ENCODE measurements at regions not wholly inside any gene's neighbourhood (a gene's known extent, or its start where the extent isn't known, plus 50 kb on each side); places are given as distances from the start of the nearest gene placed in this dataset.

GRCh38 chr12:98060411-98060810, 455.0 kb upstream of the TMPO start:
- WGBS (ENCODE audit: insufficient coverage): 100% methylated on average over 1 of the region's 1 CpG
- H3K4me3 ChIP-seq (ENCODE audit: control insufficient read depth in 1 of 7, extremely low read depth in 1 of 7, insufficient read depth in 4 of 7, low read depth in 2 of 7, low read length in 6 of 7): no peak overlapping the region
- DNase-seq: no peak
- ChIA-PET POLR2A (no interaction called here), CTCF (no interaction called here)
- no peak overlapping the region for H3K27ac ChIP-seq (ENCODE audit: insufficient read depth in 1 of 2, low read depth in 1 of 2, low read length in 2 of 2, poor library complexity in 1 of 2, severe bottlenecking in 2 of 2)
- no peaks in the 10 kb centered on the region for H3K36me3 ChIP-seq (ENCODE audit: control insufficient read depth in 4 of 4, insufficient read depth in 4 of 4, low read length in 3 of 4)
- H3K9me3 ChIP-seq (ENCODE audit: control extremely low read depth in 1 of 5, control insufficient read depth in 4 of 5, insufficient read depth in 2 of 5, low read depth in 1 of 5, low read length in 4 of 5): no peaks in the 10 kb centered on the region
- H3K4me1 ChIP-seq (ENCODE audit: control extremely low read depth in 1 of 4, control insufficient read depth in 4 of 4, insufficient read depth in 4 of 4, low read length in 3 of 4): no peaks in the 10 kb centered on the region
- no peaks in the 10 kb centered on the region for H3K27me3 ChIP-seq (replicated peaks in 2 of 5; ENCODE audit: control insufficient read depth in 4 of 5, insufficient read depth in 5 of 5, low read length in 4 of 5)

- H3K4me1 ChIP-seq (ENCODE audit: control extremely low read depth in 1 of 4, control insufficient read depth in 4 of 4, insufficient read depth in 4 of 4, low read length in 3 of 4): no peaks in the 10 kb centered on the region
- DNase-seq: no peak
- H3K36me3 ChIP-seq (ENCODE audit: control insufficient read depth in 4 of 4, insufficient read depth in 4 of 4, low read length in 3 of 4): no peaks in the 10 kb centered on the region
- 81% methylated on average over 9 of the region's 11 CpGs for WGBS (ENCODE audit: insufficient coverage)
- ChIA-PET CTCF (interaction anchor here (0.6 kb wide), 1 partner anchor 1313 kb away, joined by 3 read pairs; no protein-coding TSS in a partner anchor), POLR2A (no interaction called here)
- no peaks in the 10 kb centered on the region for H3K27me3 ChIP-seq (replicated peaks in 2 of 5; ENCODE audit: control insufficient read depth in 4 of 5, insufficient read depth in 5 of 5, low read length in 4 of 5)
- no peaks in the 10 kb centered on the region for H3K9me3 ChIP-seq (ENCODE audit: control extremely low read depth in 1 of 5, control insufficient read depth in 4 of 5, insufficient read depth in 2 of 5, low read depth in 1 of 5, low read length in 4 of 5)
- no peak overlapping the region for H3K27ac ChIP-seq (ENCODE audit: insufficient read depth in 1 of 2, low read depth in 1 of 2, low read length in 2 of 2, poor library complexity in 1 of 2, severe bottlenecking in 2 of 2)
- no peak overlapping the region for H3K4me3 ChIP-seq (ENCODE audit: control insufficient read depth in 1 of 7, extremely low read depth in 1 of 7, insufficient read depth in 4 of 7, low read depth in 2 of 7, low read length in 6 of 7)
These were observed 452.7 kb upstream of the TMPO start for GRCh38 chr12:98062464-98063245.

GRCh38 chr12:98064501-98064900, 450.9 kb upstream of the TMPO start:
- WGBS (ENCODE audit: insufficient coverage): 100% methylated on average over 1 of the region's 2 CpGs
- POLR2A ChIA-PET: no interaction called here
- CTCF ChIA-PET: no interaction called here
- Histone ChIP-seq H3K9me3 (ENCODE audit: control extremely low read depth in 1 of 5, control insufficient read depth in 4 of 5, insufficient read depth in 2 of 5, low read depth in 1 of 5, low read length in 4 of 5) (no peaks in the 10 kb centered on the region), H3K36me3 (ENCODE audit: control insufficient read depth in 4 of 4, insufficient read depth in 4 of 4, low read length in 3 of 4) (no peaks in the 10 kb centered on the region), H3K27ac (ENCODE audit: insufficient read depth in 1 of 2, low read depth in 1 of 2, low read length in 2 of 2, poor library complexity in 1 of 2, severe bottlenecking in 2 of 2) (no peak overlapping the region), H3K4me1 (ENCODE audit: control extremely low read depth in 1 of 4, control insufficient read depth in 4 of 4, insufficient read depth in 4 of 4, low read length in 3 of 4) (no peaks in the 10 kb centered on the region), H3K4me3 (ENCODE audit: control insufficient read depth in 1 of 7, extremely low read depth in 1 of 7, insufficient read depth in 4 of 7, low read depth in 2 of 7, low read length in 6 of 7) (no peak overlapping the region), H3K27me3 (replicated peaks in 2 of 5; ENCODE audit: control insufficient read depth in 4 of 5, insufficient read depth in 5 of 5, low read length in 4 of 5) (no peaks in the 10 kb centered on the region)
- no peak for DNase-seq

- ChIA-PET POLR2A (no interaction called here), CTCF (no interaction called here)
- Histone ChIP-seq H3K4me3 (ENCODE audit: control insufficient read depth in 1 of 7, extremely low read depth in 1 of 7, insufficient read depth in 4 of 7, low read depth in 2 of 7, low read length in 6 of 7) (no peak overlapping the region), H3K36me3 (ENCODE audit: control insufficient read depth in 4 of 4, insufficient read depth in 4 of 4, low read length in 3 of 4) (no peaks in the 10 kb centered on the region), H3K9me3 (ENCODE audit: control extremely low read depth in 1 of 5, control insufficient read depth in 4 of 5, insufficient read depth in 2 of 5, low read depth in 1 of 5, low read length in 4 of 5) (no peaks in the 10 kb centered on the region), H3K27ac (ENCODE audit: insufficient read depth in 1 of 2, low read depth in 1 of 2, low read length in 2 of 2, poor library complexity in 1 of 2, severe bottlenecking in 2 of 2) (no peak overlapping the region), H3K27me3 (replicated peaks in 2 of 5; ENCODE audit: control insufficient read depth in 4 of 5, insufficient read depth in 5 of 5, low read length in 4 of 5) (no peaks in the 10 kb centered on the region), H3K4me1 (ENCODE audit: control extremely low read depth in 1 of 4, control insufficient read depth in 4 of 4, insufficient read depth in 4 of 4, low read length in 3 of 4) (no peaks in the 10 kb centered on the region)
- DNase-seq: no peak
- WGBS (ENCODE audit: insufficient coverage): 87% methylated on average over 7 of the region's 7 CpGs
These were observed 447.6 kb upstream of the TMPO start for GRCh38 chr12:98067795-98068194.

- Histone ChIP-seq H3K4me3 (ENCODE audit: control insufficient read depth in 1 of 7, extremely low read depth in 1 of 7, insufficient read depth in 4 of 7, low read depth in 2 of 7, low read length in 6 of 7) (no peak overlapping the region), H3K27ac (ENCODE audit: insufficient read depth in 1 of 2, low read depth in 1 of 2, low read length in 2 of 2, poor library complexity in 1 of 2, severe bottlenecking in 2 of 2) (no peak overlapping the region), H3K27me3 (replicated peaks in 2 of 5; ENCODE audit: control insufficient read depth in 4 of 5, insufficient read depth in 5 of 5, low read length in 4 of 5) (no peaks in the 10 kb centered on the region), H3K36me3 (ENCODE audit: control insufficient read depth in 4 of 4, insufficient read depth in 4 of 4, low read length in 3 of 4) (no peaks in the 10 kb centered on the region), H3K9me3 (ENCODE audit: control extremely low read depth in 1 of 5, control insufficient read depth in 4 of 5, insufficient read depth in 2 of 5, low read depth in 1 of 5, low read length in 4 of 5) (no peaks in the 10 kb centered on the region), H3K4me1 (ENCODE audit: control extremely low read depth in 1 of 4, control insufficient read depth in 4 of 4, insufficient read depth in 4 of 4, low read length in 3 of 4) (no peaks in the 10 kb centered on the region)
- DNase-seq: no peak
- ChIA-PET CTCF (no interaction called here), POLR2A (no interaction called here)
- 100% methylated on average over 2 of the region's 3 CpGs for WGBS (ENCODE audit: insufficient coverage)
These were observed 441.8 kb upstream of the TMPO start for GRCh38 chr12:98073610-98074009.

GRCh38 chr12:98074286-98074685, 441.1 kb upstream of the TMPO start:
- DNase-seq: no peak
- no peaks in the 10 kb centered on the region for H3K36me3 ChIP-seq (ENCODE audit: control insufficient read depth in 4 of 4, insufficient read depth in 4 of 4, low read length in 3 of 4)
- 100% methylated on average over 1 of the region's 2 CpGs for WGBS (ENCODE audit: insufficient coverage)
- POLR2A ChIA-PET: no interaction called here
- H3K9me3 ChIP-seq (ENCODE audit: control extremely low read depth in 1 of 5, control insufficient read depth in 4 of 5, insufficient read depth in 2 of 5, low read depth in 1 of 5, low read length in 4 of 5): no peaks in the 10 kb centered on the region
- H3K4me1 ChIP-seq (ENCODE audit: control extremely low read depth in 1 of 4, control insufficient read depth in 4 of 4, insufficient read depth in 4 of 4, low read length in 3 of 4): no peaks in the 10 kb centered on the region
- no peak overlapping the region for H3K27ac ChIP-seq (ENCODE audit: insufficient read depth in 1 of 2, low read depth in 1 of 2, low read length in 2 of 2, poor library complexity in 1 of 2, severe bottlenecking in 2 of 2)
- CTCF ChIA-PET: no interaction called here
- H3K27me3 ChIP-seq (replicated peaks in 2 of 5; ENCODE audit: control insufficient read depth in 4 of 5, insufficient read depth in 5 of 5, low read length in 4 of 5): no peaks in the 10 kb centered on the region
- H3K4me3 ChIP-seq (ENCODE audit: control insufficient read depth in 1 of 7, extremely low read depth in 1 of 7, insufficient read depth in 4 of 7, low read depth in 2 of 7, low read length in 6 of 7): no peak overlapping the region

GRCh38 chr12:98084391-98084790, 431.0 kb upstream of the TMPO start:
- ChIA-PET CTCF (no interaction called here), POLR2A (no interaction called here)
- no peak overlapping the region for H3K4me3 ChIP-seq (ENCODE audit: control insufficient read depth in 1 of 7, extremely low read depth in 1 of 7, insufficient read depth in 4 of 7, low read depth in 2 of 7, low read length in 6 of 7)
- H3K9me3 ChIP-seq (ENCODE audit: control extremely low read depth in 1 of 5, control insufficient read depth in 4 of 5, insufficient read depth in 2 of 5, low read depth in 1 of 5, low read length in 4 of 5): no peaks in the 10 kb centered on the region
- 94% methylated on average over 5 of the region's 5 CpGs for WGBS (ENCODE audit: insufficient coverage)
- H3K36me3 ChIP-seq (ENCODE audit: control insufficient read depth in 4 of 4, insufficient read depth in 4 of 4, low read length in 3 of 4): no peaks in the 10 kb centered on the region
- H3K27me3 ChIP-seq (replicated peaks in 2 of 5; ENCODE audit: control insufficient read depth in 4 of 5, insufficient read depth in 5 of 5, low read length in 4 of 5): no peaks in the 10 kb centered on the region
- H3K27ac ChIP-seq (ENCODE audit: insufficient read depth in 1 of 2, low read depth in 1 of 2, low read length in 2 of 2, poor library complexity in 1 of 2, severe bottlenecking in 2 of 2): no peak overlapping the region
- H3K4me1 ChIP-seq (ENCODE audit: control extremely low read depth in 1 of 4, control insufficient read depth in 4 of 4, insufficient read depth in 4 of 4, low read length in 3 of 4): no peaks in the 10 kb centered on the region
- no peak for DNase-seq
